Upper lobe of left lung (tissue), 4 donors: ENCODE measurements at regions not wholly inside any gene's neighbourhood (a gene's known extent, or its start where the extent isn't known, plus 50 kb on each side); places are given as distances from the start of the nearest gene placed in this dataset.

Experiments
- CTCF ChIP-seq, 6 experiments: fragments of 450-650 bp in 4 of 6; fragments of 200-600 bp in 2 of 6; sonication (generic) in 2 of 6; IDR thresholded peaks; one replicate each; pipeline ENCODE4 v1.5.1; 2016 to 2019; ENCODE audit warnings: antibody characterized with exemption in 6 of 6
- POLR2A ChIP-seq, 4 donors: fragments of 450-650 bp; IDR thresholded peaks; one replicate each; pipeline ENCODE4 v1.5.1; 2016 to 2017; ENCODE audit warnings: antibody characterized with exemption in 4 of 4, mild to moderate bottlenecking in 2 of 4

GRCh38 chr18:1294229-1294628 is 389.6 kb downstream of the ADCYAP1 start:
- TF ChIP-seq CTCF (IDR thresholded peaks at IDR 0.05) (no peak), POLR2A (IDR thresholded peaks at IDR 0.05) (no peak)
